ENCODE measurements at regions not wholly inside any gene's neighbourhood (a gene's known extent, or its start where the extent isn't known, plus 50 kb on each side); places are given as distances from the start of the nearest gene placed in this dataset.

- TF ChIP-seq ZFX (IDR thresholded peaks at IDR 0.05; ENCODE audit: borderline replicate concordance) (no peak), CTCF (IDR thresholded peaks at IDR 0.05) (no peak)
- no peak overlapping the region for H3K27ac ChIP-seq
Measured at GRCh38 chr5:166880456-166880855, 1411.0 kb upstream of the WWC1 start.

- no peak overlapping the region for H3K27ac ChIP-seq
- TF ChIP-seq ZFX (IDR thresholded peaks at IDR 0.05; ENCODE audit: borderline replicate concordance) (no peak), CTCF (IDR thresholded peaks at IDR 0.05) (no peak)
Measured at GRCh38 chr5:166881802-166882201, 1409.6 kb upstream of the WWC1 start.

- H3K27ac ChIP-seq: no peak overlapping the region
- no peak for TF ChIP-seq CTCF (IDR thresholded peaks at IDR 0.05)
- no peak for TF ChIP-seq ZFX (IDR thresholded peaks at IDR 0.05; ENCODE audit: borderline replicate concordance)
Measured at GRCh38 chr5:166883016-166883415, 1408.4 kb upstream of the WWC1 start.

GRCh38 chr5:166898166-166898565, 1393.3 kb upstream of the WWC1 start:
- no peak overlapping the region for H3K27ac ChIP-seq
- TF ChIP-seq ZFX (IDR thresholded peaks at IDR 0.05; ENCODE audit: borderline replicate concordance) (no peak), CTCF (IDR thresholded peaks at IDR 0.05) (no peak)

GRCh38 chr5:166899343-166899742, 1392.1 kb upstream of the WWC1 start:
- TF ChIP-seq ZFX (IDR thresholded peaks at IDR 0.05; ENCODE audit: borderline replicate concordance) (no peak), CTCF (IDR thresholded peaks at IDR 0.05) (no peak)
- H3K27ac ChIP-seq: no peak overlapping the region

GRCh38 chr5:166904571-166904970, 1386.9 kb upstream of the WWC1 start:
- no peak overlapping the region for H3K27ac ChIP-seq
- no peak for TF ChIP-seq CTCF (IDR thresholded peaks at IDR 0.05)
- no peak for TF ChIP-seq ZFX (IDR thresholded peaks at IDR 0.05; ENCODE audit: borderline replicate concordance)

GRCh38 chr5:166906991-166907713, 1384.3 kb upstream of the WWC1 start:
- H3K27ac ChIP-seq: no peak overlapping the region
- no peak for TF ChIP-seq ZFX (IDR thresholded peaks at IDR 0.05; ENCODE audit: borderline replicate concordance)

GRCh38 chr5:166909040-166909439, 1382.4 kb upstream of the WWC1 start:
- no peak overlapping the region for H3K27ac ChIP-seq

More at GRCh38 chr5:166909040-166909439, 1382.4 kb upstream of the WWC1 start:
- no peak for TF ChIP-seq ZFX (IDR thresholded peaks at IDR 0.05; ENCODE audit: borderline replicate concordance)
- TF ChIP-seq CTCF (IDR thresholded peaks at IDR 0.05): no peak
